SU-DHL-6 (cell line): ENCODE measurements at regions not wholly inside any gene's neighbourhood (a gene's known extent, or its start where the extent isn't known, plus 50 kb on each side); places are given as distances from the start of the nearest gene placed in this dataset.

Experiments used
- CTCF ChIP-seq: fragments of 200-600 bp; sonication (generic); IDR thresholded peaks from one replicate; pipeline ENCODE4 v1.5.1; 2017; ENCODE audit warnings: antibody characterized with exemption, mild to moderate bottlenecking, low read length, moderate library complexity; ENCODE audit not compliant: insufficient read depth, poor library complexity, severe bottlenecking
- EZH2phosphoT487 ChIP-seq: fragments of 200-600 bp; sonication (generic), shearing (Covaris generic); conservative IDR thresholded peaks from 2 replicates; pipeline ENCODE4 v1.6.1; 2018; ENCODE audit warnings: mild to moderate bottlenecking, antibody characterized with exemption, low read length, moderate library complexity, mixed read lengths

GRCh38 chr18:34525244-34525643 is 184.9 kb upstream of the DTNA start:
- TF ChIP-seq CTCF (no peak), EZH2phosphoT487 (no peak)
